ENCODE measurements at regions not wholly inside any gene's neighbourhood (a gene's known extent, or its start where the extent isn't known, plus 50 kb on each side); places are given as distances from the start of the nearest gene placed in this dataset.

DNA sequence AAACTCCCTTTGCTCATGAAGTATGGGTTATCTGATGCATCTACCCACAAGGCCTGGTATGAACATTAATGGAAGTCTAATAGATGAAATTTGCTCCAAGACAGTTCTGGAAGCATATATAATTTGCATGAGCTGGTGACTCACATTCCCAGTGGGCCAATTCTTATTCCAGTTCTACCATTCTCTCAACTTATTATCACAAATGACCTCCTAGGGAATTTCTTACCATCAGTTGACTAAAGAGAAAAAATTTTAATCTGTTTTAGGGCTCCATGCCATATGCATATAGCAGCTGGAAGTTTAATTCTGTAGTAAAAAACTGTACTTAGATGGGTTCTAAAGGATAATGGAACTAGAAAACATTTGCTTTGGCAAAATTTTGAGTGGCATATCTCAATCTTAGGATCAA is 165.2 kb upstream of the COL3A1 start:
- no peak for DNase-seq
- CTCF ChIA-PET: no interaction called here
- Mint-ChIP-seq H3K27ac (no peak overlapping the region), H3K4me3 (no peak overlapping the region), H3K27me3 (ENCODE audit: low read depth) (no peaks in the 10 kb centered on the region), H3K4me1 (ENCODE audit: low read depth) (no peaks in the 10 kb centered on the region), H3K36me3 (ENCODE audit: low read depth) (no peaks in the 10 kb centered on the region), H3K9me3 (peaks cover 2% of the 10 kb centered on the region)
- intact Hi-C loops (cut with micrococcal nuclease): no loop called here

DNA sequence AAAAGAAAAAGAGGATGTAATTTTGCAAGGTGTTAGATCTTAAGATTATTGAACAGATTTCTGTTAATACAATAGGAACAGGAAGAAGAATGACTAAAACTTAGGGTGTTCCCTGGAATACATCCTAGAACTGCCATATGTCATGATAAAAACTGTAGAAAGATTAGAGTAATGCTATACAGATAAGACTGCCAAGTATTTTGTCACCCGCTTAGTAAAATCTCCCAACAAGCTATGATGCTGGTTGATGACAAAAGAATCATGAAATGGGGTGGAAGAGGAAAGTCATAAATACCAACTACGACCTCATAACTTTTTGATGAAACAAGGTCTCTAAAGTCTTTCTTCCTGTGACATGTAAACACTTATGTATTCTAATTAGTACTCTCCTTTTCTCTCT is 163.6 kb upstream of the COL3A1 start:
- no peak overlapping the region for H3K27ac Mint-ChIP-seq
- H3K27me3 Mint-ChIP-seq (ENCODE audit: low read depth): no peaks in the 10 kb centered on the region
- CTCF ChIA-PET: interaction anchor here (0.7 kb wide), 1 partner anchor 484 kb away, joined by 3 read pairs; no protein-coding TSS in a partner anchor
- intact Hi-C loops (cut with micrococcal nuclease): no loop called here
- H3K4me3 Mint-ChIP-seq: no peak overlapping the region
- H3K36me3 Mint-ChIP-seq (ENCODE audit: low read depth): no peaks in the 10 kb centered on the region
- H3K4me1 Mint-ChIP-seq (ENCODE audit: low read depth): no peaks in the 10 kb centered on the region
- peaks cover 2% of the 10 kb centered on the region for H3K9me3 Mint-ChIP-seq
- no peak for DNase-seq

DNA sequence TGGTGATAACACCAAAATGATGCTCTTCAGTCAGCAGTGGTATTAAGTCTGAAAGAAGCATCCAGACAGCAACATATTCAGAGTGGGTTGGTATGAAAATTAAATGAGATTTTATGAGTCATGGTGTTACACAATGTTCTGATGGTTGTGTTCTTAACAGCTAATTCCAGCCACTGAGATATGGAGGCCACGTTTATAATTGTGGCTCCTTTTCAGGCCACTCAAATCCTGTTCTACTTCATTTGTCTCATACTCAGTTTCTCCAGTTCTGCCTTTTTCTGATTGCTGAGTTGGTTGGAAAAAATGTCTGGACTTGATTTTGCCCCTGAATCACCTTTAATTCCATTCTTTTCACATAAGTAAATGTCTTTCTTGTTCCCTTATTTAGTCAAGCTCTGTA is 162.7 kb upstream of the COL3A1 start:
- intact Hi-C loops (cut with micrococcal nuclease): no loop called here
- H3K9me3 Mint-ChIP-seq: peaks cover 2% of the 10 kb centered on the region
- CTCF ChIA-PET: interaction anchor here (0.7 kb wide), 1 partner anchor 13 kb away, joined by 3 read pairs; no protein-coding TSS in a partner anchor
- no peaks in the 10 kb centered on the region for H3K27me3 Mint-ChIP-seq (ENCODE audit: low read depth)
- H3K4me1 Mint-ChIP-seq (ENCODE audit: low read depth): no peaks in the 10 kb centered on the region
- no peak overlapping the region for H3K4me3 Mint-ChIP-seq
- no peak for DNase-seq
- H3K36me3 Mint-ChIP-seq (ENCODE audit: low read depth): no peaks in the 10 kb centered on the region
- H3K27ac Mint-ChIP-seq: no peak overlapping the region

DNA sequence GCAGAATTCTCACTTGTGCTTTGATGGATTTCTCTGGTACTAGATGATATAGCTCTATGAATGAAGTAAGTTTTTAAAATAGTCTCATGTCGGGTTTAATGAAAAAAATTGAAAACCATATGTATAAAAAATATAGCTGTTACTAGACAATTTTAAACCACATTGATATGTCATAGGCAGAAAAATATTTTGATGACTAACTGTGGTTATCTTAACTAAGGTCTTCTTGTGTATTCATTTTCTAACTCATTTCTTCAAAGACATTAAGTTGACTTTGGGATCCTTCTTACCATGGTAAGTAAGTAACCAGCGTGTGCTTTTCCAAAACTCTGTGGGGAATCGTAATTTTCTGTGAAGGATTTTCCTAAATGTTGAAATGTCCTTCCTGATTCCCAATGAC is 160.9 kb upstream of the COL3A1 start:
- Mint-ChIP-seq H3K27ac (no peak overlapping the region), H3K9me3 (no peaks in the 10 kb centered on the region), H3K27me3 (ENCODE audit: low read depth) (no peaks in the 10 kb centered on the region), H3K4me1 (ENCODE audit: low read depth) (no peaks in the 10 kb centered on the region), H3K36me3 (ENCODE audit: low read depth) (no peaks in the 10 kb centered on the region), H3K4me3 (no peak overlapping the region)
- DNase-seq: no peak
- intact Hi-C loops (cut with micrococcal nuclease): no loop called here
- CTCF ChIA-PET: no interaction called here

DNA sequence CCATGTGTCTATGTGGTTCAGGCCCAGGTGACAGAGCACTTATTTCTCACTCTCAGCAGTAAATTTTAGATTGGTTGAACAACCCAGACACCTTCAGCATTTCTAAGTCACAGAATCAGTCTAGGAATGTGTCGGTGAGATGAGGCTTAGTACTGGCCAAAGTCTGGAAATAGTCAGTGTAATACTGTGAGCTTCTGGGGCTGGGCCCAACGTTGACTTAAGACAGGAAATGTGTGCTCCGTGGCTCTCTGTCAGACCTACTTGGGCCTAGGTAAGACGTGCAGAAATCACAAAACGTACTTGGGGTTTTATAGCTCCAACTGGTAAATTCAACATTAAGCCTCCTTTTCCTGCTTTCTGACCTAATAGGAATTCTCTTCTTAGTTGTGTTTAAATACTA is 160.3 kb upstream of the COL3A1 start:
- intact Hi-C loops (cut with micrococcal nuclease): no loop called here
- no peaks in the 10 kb centered on the region for H3K4me1 Mint-ChIP-seq (ENCODE audit: low read depth)
- H3K9me3 Mint-ChIP-seq: no peaks in the 10 kb centered on the region
- DNase-seq: no peak
- H3K27ac Mint-ChIP-seq: no peak overlapping the region
- CTCF ChIA-PET: interaction anchor here (0.6 kb wide), 1 partner anchor 25 kb away, joined by 4 read pairs; no protein-coding TSS in a partner anchor
- H3K4me3 Mint-ChIP-seq: no peak overlapping the region
- H3K36me3 Mint-ChIP-seq (ENCODE audit: low read depth): no peaks in the 10 kb centered on the region
- H3K27me3 Mint-ChIP-seq (ENCODE audit: low read depth): no peaks in the 10 kb centered on the region

DNA sequence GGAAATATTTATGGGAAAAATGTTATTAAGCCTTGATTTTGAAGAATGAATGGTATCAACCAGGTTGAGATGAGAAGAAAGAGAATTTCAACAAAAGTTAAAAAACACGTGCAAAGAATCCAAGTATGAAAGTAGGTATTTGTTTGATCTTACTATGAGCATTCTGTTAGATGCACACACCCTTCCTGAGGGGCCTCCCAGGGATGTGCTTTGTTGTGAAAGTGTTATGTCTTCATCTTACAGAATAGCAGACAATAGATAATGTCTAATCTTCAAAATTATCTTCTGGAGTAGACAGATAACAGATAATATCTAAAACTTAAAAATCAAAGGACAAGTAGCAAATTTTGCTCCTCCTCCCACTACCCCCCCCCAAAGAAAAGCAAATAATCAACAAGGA is 155.2 kb upstream of the COL3A1 start:
- CTCF ChIA-PET: no interaction called here
- Mint-ChIP-seq H3K27ac (no peak overlapping the region), H3K36me3 (ENCODE audit: low read depth) (no peaks in the 10 kb centered on the region), H3K27me3 (ENCODE audit: low read depth) (no peaks in the 10 kb centered on the region), H3K4me3 (no peak overlapping the region), H3K9me3 (no peaks in the 10 kb centered on the region), H3K4me1 (ENCODE audit: low read depth) (no peaks in the 10 kb centered on the region)
- no peak for DNase-seq
- intact Hi-C loops (cut with micrococcal nuclease): no loop called here

DNA sequence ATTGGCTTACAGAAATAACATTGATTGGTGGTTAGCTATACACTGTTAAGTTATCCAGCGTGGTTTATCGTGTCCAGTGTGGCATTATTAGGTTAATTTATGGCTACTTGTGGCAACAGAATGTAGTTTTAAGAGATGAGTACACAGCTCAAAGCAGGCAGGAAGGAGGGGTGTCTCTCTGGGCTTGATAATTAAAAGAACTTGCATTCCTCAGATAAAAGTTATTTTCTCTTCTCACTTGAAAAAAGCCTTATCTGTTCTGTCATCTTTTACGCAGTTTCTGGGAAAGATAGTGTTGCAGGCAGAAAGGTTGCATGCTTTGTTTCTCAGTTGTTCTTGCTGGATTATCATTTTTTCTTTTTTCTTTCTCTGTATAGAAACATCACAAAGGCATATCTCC is 154.4 kb upstream of the COL3A1 start:
- CTCF ChIA-PET: no interaction called here
- no peak overlapping the region for H3K4me3 Mint-ChIP-seq
- no peak for DNase-seq
- H3K4me1 Mint-ChIP-seq (ENCODE audit: low read depth): no peaks in the 10 kb centered on the region
- H3K27ac Mint-ChIP-seq: no peak overlapping the region
- H3K9me3 Mint-ChIP-seq: no peaks in the 10 kb centered on the region
- H3K36me3 Mint-ChIP-seq (ENCODE audit: low read depth): no peaks in the 10 kb centered on the region
- intact Hi-C loops (cut with micrococcal nuclease): no loop called here
- no peaks in the 10 kb centered on the region for H3K27me3 Mint-ChIP-seq (ENCODE audit: low read depth)

DNA sequence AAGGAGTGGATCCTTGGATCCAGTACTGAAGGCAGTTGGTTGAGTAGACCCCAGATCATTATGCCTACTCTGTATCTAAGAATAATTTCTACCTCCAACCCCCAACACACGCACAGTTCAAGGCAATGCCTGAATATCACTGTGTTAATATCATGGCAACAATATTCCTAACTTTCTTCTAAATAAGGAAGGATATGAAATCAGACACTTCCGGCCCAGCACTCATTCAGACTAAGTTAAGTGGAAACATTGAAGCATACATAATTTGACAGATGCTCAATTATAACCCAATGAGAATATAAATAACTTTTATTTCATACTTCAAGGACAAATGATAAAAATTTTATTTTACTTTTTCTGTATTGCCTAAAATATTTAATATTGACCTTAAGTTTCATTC is 153.6 kb upstream of the COL3A1 start:
- no peak for DNase-seq
- Mint-ChIP-seq H3K27ac (no peak overlapping the region), H3K4me3 (no peak overlapping the region), H3K36me3 (ENCODE audit: low read depth) (no peaks in the 10 kb centered on the region), H3K27me3 (ENCODE audit: low read depth) (no peaks in the 10 kb centered on the region), H3K9me3 (no peaks in the 10 kb centered on the region), H3K4me1 (ENCODE audit: low read depth) (no peaks in the 10 kb centered on the region)
- CTCF ChIA-PET: no interaction called here
- intact Hi-C loops (cut with micrococcal nuclease): no loop called here

DNA sequence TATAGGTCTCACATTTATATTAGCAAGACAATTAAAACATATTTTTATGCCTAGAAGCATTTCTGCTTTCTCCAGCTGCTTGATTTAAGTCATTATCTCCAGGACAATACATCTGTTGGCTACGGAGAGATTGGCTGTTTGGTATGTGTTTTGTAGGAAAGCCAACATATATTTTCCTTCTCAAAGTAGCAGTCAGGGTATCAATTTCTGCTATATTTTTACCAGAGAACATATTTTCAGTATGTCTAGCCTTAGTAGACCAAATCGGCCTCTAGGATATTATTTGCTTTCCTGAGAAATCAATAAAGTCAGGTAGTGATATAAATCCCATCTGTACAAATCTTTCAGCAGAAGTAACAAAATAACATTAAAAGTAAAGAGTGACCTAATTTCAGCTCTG is 150.0 kb upstream of the COL3A1 start:
- no peak for DNase-seq
- Mint-ChIP-seq H3K9me3 (no peaks in the 10 kb centered on the region), H3K27ac (no peak overlapping the region), H3K4me1 (ENCODE audit: low read depth) (no peaks in the 10 kb centered on the region), H3K27me3 (ENCODE audit: low read depth) (no peaks in the 10 kb centered on the region), H3K4me3 (no peak overlapping the region), H3K36me3 (ENCODE audit: low read depth) (no peaks in the 10 kb centered on the region)
- CTCF ChIA-PET: no interaction called here
- intact Hi-C loops (cut with micrococcal nuclease): no loop called here

DNA sequence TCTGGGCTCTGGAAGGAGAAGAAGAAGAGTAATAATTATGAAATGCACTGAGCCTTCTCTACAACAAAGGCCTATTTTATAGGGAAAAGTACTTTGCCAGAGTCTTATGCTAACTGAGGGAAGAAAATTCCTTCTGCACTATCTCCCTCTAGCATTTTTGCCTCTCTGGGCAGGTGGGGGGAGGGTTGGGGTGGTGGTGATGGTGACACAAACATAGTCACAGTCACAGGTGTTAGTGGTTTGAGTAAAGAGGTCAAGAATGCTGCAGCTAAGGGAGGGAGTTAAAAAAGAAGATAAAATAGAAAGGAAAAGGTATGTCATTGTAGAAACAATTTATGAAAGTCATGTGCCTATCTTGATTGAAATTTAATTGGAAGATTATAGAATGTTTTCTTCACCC is 140.8 kb upstream of the COL3A1 start:
- H3K27me3 Mint-ChIP-seq (ENCODE audit: low read depth): no peaks in the 10 kb centered on the region
- no peaks in the 10 kb centered on the region for H3K4me1 Mint-ChIP-seq (ENCODE audit: low read depth)
- H3K9me3 Mint-ChIP-seq: peaks cover 16% of the 10 kb centered on the region
- no peak overlapping the region for H3K27ac Mint-ChIP-seq
- no peak for DNase-seq
- H3K4me3 Mint-ChIP-seq: no peak overlapping the region
- CTCF ChIA-PET: interaction anchor here (0.7 kb wide), 1 partner anchor 45 kb away, joined by 4 read pairs; no protein-coding TSS in a partner anchor
- H3K36me3 Mint-ChIP-seq (ENCODE audit: low read depth): peaks cover 2% of the 10 kb centered on the region
- intact Hi-C loops (cut with micrococcal nuclease): no loop called here

DNA sequence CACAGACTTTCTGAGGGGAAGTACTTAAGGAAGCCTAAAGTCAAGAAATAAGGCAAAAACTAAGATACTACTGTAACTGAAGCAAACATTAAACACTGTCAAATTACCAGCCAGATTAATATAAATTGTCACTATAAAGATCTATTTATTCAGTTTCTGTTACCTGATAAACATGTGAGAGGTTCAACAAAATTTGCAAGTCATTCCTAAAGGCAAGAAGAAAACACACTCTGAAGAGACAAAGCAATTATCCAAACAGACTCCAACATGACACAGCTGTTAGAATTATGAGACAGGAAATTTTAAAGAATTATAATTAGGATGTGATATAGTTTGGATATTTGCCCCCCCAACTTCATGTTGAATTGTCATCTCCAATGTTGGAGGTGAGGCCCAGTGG is 140.4 kb upstream of the COL3A1 start:
- CTCF ChIA-PET: no interaction called here
- Mint-ChIP-seq H3K27me3 (ENCODE audit: low read depth) (no peaks in the 10 kb centered on the region), H3K4me3 (no peak overlapping the region), H3K27ac (no peak overlapping the region), H3K4me1 (ENCODE audit: low read depth) (no peaks in the 10 kb centered on the region), H3K36me3 (ENCODE audit: low read depth) (peaks cover 2% of the 10 kb centered on the region), H3K9me3 (peaks cover 19% of the 10 kb centered on the region)
- intact Hi-C loops (cut with micrococcal nuclease): no loop called here
- DNase-seq: no peak

DNA sequence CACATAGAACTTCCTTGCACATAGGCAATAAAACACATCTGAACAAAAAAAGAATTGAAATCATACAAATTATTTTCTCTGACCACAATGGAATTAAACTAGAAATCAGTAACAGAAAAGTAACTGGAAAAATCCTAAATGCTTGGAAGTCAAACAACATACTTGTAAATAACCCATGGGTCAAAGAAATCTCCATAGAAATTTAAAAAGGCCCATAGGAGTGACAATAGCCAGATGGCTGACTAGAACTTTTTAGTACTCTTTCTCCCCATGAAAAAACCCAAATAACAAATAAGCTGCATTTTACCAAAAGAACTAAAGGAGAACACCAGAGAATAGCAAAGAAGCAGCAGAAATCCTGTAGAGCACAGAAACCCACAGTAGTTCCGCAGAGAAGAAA is 139.2 kb upstream of the COL3A1 start:
- H3K4me3 Mint-ChIP-seq: no peak overlapping the region
- no peaks in the 10 kb centered on the region for H3K27me3 Mint-ChIP-seq (ENCODE audit: low read depth)
- H3K36me3 Mint-ChIP-seq (ENCODE audit: low read depth): no peaks in the 10 kb centered on the region
- no peak for DNase-seq
- peaks cover 16% of the 10 kb centered on the region for H3K9me3 Mint-ChIP-seq
- intact Hi-C loops (cut with micrococcal nuclease): no loop called here
- H3K27ac Mint-ChIP-seq: no peak overlapping the region
- CTCF ChIA-PET: no interaction called here
- H3K4me1 Mint-ChIP-seq (ENCODE audit: low read depth): no peaks in the 10 kb centered on the region

DNA sequence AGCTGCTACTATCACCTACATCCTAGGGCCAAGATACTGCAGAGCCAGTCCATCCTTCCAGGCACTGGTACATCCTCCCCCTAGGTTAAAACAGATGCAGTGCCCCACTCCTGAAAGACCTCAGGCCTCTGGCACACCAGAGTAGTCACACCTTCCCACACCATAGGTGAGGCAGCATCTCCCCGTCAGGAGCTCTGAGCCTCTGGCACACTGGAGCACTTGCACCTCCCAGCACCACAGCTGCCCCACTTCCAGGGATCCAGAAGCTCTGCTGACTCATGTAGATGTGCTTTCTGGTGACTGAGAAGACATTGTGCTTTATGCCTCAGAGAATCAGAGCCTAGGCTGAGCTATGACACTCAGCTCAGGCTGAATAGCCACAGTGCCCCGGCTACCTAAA is 138.4 kb upstream of the COL3A1 start:
- Mint-ChIP-seq H3K27ac (no peak overlapping the region), H3K4me3 (no peak overlapping the region), H3K36me3 (ENCODE audit: low read depth) (no peaks in the 10 kb centered on the region), H3K27me3 (ENCODE audit: low read depth) (no peaks in the 10 kb centered on the region), H3K4me1 (ENCODE audit: low read depth) (no peaks in the 10 kb centered on the region), H3K9me3 (peaks cover 11% of the 10 kb centered on the region)
- CTCF ChIA-PET: no interaction called here
- intact Hi-C loops (cut with micrococcal nuclease): no loop called here
- DNase-seq: no peak

DNA sequence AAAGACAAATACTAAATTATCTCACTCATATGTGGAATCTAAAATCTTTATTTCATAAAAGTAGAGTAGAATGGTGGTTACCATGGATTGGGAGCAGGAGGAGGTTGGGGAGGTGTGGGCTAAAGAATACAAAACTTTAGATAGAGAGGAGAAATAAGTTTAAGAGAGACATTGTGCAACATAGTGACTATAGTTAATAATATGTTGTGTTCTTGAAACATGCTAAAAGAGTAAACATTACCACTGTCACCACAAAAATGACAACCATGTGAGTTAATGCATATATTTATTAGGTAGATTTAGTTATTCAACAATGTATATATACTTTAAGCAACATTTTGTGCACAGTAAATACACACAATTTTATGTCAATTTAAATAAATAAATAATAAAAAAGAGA is 128.5 kb upstream of the COL3A1 start:
- intact Hi-C loops (cut with micrococcal nuclease): no loop called here
- no peak overlapping the region for H3K4me3 Mint-ChIP-seq
- H3K4me1 Mint-ChIP-seq (ENCODE audit: low read depth): no peaks in the 10 kb centered on the region
- CTCF ChIA-PET: no interaction called here
- H3K36me3 Mint-ChIP-seq (ENCODE audit: low read depth): no peaks in the 10 kb centered on the region
- peaks cover 5% of the 10 kb centered on the region for H3K9me3 Mint-ChIP-seq
- no peak for DNase-seq
- no peaks in the 10 kb centered on the region for H3K27me3 Mint-ChIP-seq (ENCODE audit: low read depth)
- H3K27ac Mint-ChIP-seq: no peak overlapping the region

All from activated naive CD4-positive, alpha-beta T cell treated with anti-CD3 and anti-CD28 coated beads for 36 hours (primary cell).